GM06990 (cell line): ENCODE measurements at regions not wholly inside any gene's neighbourhood (a gene's known extent, or its start where the extent isn't known, plus 50 kb on each side); places are given as distances from the start of the nearest gene placed in this dataset.

Source experiments
- DNase-seq: peaks from one replicate; pipeline ENCODE4 v3.0.0-alpha.2; 2011; ENCODE audit not compliant: insufficient read length; ENCODE audit errors: extremely low read depth
- H3K27me3 ChIP-seq: replicated peaks from 2 replicates; pipeline ENCODE4 v1.6.0; 2011; ENCODE audit warnings: low read length; ENCODE audit not compliant: control insufficient read depth, insufficient read depth
- H3K36me3 ChIP-seq: 2 replicates; pipeline ENCODE4 v1.5.1; 2011; ENCODE audit warnings: low read length; ENCODE audit not compliant: control insufficient read depth, insufficient read depth
- H3K4me3 ChIP-seq: replicated peaks from 2 replicates; pipeline ENCODE4 v1.5.1; 2011; ENCODE audit warnings: low read depth, mild to moderate bottlenecking, control low read depth, low read length
- TF ChIP-seq, protein P1 (sequence below): IDR thresholded peaks from 2 replicates; pipeline ENCODE4 v1.5.1; 2011; ENCODE audit warnings: low read length, control low read depth, mild to moderate bottlenecking, inconsistent platforms; ENCODE audit not compliant: insufficient read depth, poor library complexity, severe bottlenecking

DNA sequence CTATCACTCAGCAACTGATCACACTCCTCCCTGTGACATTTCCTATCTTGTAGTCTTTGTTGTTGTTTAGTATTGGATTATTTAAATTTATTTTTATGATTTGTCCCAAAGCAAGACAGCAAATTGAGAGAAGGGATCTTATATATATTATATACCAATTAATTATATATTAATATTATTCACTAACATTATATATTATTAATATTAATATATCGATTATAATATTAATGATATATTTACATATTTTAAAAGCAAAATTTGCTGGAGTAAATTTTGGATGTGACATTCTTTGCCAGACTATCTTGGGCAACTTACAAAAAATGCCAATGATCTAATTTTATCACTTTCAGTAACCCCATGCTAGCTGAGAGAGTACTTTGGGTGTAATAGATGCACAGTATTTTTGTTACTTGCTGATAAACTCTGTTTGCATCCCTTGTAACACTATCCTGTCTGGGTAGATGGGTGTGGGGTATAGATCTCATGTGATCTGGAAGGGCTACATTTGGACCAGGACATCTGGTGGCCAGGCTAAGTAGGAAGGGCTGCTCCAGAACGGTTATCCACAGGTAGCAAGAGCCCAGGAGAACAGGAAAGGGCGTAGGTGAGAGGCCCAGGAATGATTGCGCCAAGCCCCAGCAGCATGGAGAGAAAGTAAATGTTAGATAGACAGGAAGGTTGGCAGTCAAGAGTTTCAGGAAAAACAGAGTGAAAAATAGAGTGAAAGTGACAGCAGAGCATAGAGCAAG is 608.6 kb upstream of the KIRREL3 start:
- Histone ChIP-seq H3K36me3 (no peaks in the 10 kb centered on the region), H3K4me3 (no peak overlapping the region), H3K27me3 (no peaks in the 10 kb centered on the region)
- TF ChIP-seq, protein P1, sequence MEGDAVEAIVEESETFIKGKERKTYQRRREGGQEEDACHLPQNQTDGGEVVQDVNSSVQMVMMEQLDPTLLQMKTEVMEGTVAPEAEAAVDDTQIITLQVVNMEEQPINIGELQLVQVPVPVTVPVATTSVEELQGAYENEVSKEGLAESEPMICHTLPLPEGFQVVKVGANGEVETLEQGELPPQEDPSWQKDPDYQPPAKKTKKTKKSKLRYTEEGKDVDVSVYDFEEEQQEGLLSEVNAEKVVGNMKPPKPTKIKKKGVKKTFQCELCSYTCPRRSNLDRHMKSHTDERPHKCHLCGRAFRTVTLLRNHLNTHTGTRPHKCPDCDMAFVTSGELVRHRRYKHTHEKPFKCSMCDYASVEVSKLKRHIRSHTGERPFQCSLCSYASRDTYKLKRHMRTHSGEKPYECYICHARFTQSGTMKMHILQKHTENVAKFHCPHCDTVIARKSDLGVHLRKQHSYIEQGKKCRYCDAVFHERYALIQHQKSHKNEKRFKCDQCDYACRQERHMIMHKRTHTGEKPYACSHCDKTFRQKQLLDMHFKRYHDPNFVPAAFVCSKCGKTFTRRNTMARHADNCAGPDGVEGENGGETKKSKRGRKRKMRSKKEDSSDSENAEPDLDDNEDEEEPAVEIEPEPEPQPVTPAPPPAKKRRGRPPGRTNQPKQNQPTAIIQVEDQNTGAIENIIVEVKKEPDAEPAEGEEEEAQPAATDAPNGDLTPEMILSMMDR: no peak
- no peak for DNase-seq

DNA sequence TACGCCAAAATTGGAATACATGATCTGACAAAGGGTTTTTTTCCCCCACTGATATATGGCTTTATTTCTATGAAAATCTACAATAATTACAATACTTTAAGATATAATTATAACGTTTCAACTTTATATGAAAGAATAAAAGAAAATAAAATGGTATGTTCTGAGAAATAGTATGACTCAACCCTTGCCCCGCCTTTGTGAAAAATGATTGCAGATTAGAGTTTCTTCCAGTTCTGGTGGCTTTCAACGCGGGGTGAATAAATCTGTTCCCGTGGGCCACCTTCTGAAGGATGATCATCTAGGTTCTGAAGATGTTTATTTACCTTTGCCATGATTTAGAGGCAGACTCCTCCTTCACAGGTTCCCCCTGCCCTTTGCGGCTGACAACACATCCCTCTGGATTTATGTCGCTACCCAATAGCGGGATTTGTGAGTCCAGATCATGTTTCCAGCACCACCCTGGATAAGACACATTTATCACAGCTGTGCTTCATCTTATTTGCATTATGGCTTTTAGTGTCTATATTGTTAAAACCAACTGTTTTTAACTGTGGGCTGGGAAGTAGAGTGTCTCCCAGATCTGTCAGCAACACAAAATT is 607.0 kb upstream of the KIRREL3 start:
- H3K36me3 ChIP-seq: no peaks in the 10 kb centered on the region
- no peaks in the 10 kb centered on the region for H3K27me3 ChIP-seq
- DNase-seq: no peak
- TF ChIP-seq, protein P1: no peak
- no peak overlapping the region for H3K4me3 ChIP-seq

DNA sequence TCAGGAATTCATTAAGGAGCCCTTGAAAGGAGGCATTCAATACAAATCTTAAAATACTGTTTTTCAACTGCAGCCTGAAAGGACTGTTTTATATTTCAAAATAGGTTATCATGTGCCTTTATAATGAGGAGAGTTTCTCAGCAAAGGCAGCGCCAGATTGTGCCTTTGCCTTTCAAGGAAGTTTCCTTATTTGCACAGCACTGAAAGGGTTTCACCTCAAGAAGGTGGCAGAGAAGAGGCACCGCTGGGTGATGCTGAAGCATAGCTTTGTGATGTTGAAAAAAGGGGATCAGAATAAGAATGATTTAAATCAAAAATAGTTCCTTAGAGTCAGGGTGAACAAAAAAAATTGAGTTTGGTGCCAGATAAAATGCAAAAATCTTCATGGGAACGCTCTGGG is 601.0 kb upstream of the KIRREL3 start:
- TF ChIP-seq, protein P1: no peak
- DNase-seq: no peak
- H3K36me3 ChIP-seq: no peaks in the 10 kb centered on the region
- H3K4me3 ChIP-seq: no peak overlapping the region
- H3K27me3 ChIP-seq: no peaks in the 10 kb centered on the region; the same call in 1 of the 2 replicates

DNA sequence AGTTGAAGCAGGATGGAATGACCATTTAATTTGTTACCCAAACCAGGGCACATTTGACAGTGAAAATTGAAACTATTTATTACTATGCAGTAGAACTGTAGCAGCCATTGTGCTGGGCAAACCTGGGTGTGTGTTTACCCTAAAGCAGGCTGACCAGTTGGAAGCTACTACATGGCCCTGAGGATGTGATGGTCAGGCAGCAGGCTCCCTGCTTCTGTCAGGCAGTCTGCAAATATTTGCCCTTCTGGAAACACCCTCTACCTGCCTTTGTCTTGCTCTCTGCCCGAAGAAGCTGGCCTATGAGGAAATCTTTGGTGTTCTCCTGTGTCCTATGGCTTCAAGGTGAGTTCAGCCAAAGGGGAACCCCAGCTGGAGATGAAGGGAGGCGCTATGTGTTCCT is 600.1 kb upstream of the KIRREL3 start:
- no peak overlapping the region for H3K4me3 ChIP-seq
- no peak for DNase-seq
- H3K27me3 ChIP-seq: no peaks in the 10 kb centered on the region; the same call in 1 of the 2 replicates
- H3K36me3 ChIP-seq: no peaks in the 10 kb centered on the region
- TF ChIP-seq, protein P1: no peak

DNA sequence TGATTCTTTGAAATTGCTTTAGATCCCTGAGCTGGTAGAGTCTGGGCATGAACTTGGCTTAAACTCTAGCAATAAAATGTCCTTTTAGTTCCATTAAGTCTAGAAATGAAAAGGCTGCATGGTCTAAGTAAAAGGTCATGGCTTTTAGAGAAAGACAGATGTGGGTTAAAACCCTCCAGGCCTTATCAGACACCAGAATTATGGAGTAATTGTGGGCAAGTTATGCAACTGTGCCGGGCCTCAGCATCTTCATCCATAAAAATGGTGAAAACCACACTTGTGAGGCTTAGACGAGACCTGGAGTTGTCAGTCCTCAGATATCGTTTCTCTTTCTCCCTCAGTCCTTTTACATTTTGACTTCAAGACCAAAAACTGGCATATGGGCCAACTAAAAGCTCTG is 597.9 kb upstream of the KIRREL3 start:
- TF ChIP-seq, protein P1: no peak
- H3K36me3 ChIP-seq: no peaks in the 10 kb centered on the region

More for the DNA sequence above, 597.9 kb upstream of the KIRREL3 start:
- DNase-seq: no peak
- Histone ChIP-seq H3K4me3 (no peak overlapping the region), H3K27me3 (no peaks in the 10 kb centered on the region; the same call in 1 of the 2 replicates)
